ENCODE measurements at regions not wholly inside any gene's neighbourhood (a gene's known extent, or its start where the extent isn't known, plus 50 kb on each side); places are given as distances from the start of the nearest gene placed in this dataset.

DNA sequence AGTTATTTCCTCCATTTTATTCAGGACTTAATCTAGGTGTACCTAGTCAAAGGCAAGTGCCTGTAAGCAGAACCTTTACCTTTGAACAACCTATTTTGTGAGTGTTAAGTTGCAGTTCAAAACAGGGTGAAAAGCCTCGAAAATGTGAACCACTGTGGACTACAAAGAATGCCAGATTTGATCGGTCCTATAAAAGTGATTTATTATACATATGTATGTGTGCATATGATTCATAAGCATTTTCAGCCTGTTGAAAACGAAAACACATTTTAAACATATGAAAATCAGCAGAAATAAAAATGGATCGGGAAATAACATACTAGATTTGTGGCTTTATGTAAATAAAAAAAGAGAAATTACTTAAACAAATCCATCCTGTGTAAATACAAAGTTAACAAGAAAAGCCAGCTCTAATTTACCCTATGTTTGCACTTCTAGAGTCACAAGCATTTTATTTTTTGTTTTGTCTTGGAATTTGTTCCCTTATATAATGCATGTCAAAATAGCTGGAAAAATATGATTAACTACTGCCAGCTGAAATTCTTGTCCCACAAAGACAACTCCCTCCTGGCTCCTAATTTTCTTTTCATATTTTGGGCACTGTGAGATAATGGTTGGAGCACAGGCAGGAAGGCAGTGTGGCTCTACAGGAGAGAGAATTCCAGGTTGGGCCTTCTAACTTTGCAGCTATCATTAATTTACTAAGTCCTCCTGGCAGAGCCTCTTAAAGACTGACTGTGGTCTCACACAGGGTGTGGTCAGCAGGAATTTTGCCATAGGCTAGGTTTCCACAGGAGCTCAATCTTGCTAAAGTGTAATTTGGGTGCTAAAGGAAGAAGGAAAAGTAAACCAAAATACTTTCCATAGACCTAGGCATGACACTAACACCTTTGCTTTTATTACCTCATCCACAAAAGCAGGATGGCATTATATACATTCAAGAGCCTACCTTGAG is 70.2 kb upstream of the CDC42BPA start:
- FAIRE-seq = no peak
- DNase-seq (ENCODE audit: insufficient read length, low spot score) = no peak

DNA sequence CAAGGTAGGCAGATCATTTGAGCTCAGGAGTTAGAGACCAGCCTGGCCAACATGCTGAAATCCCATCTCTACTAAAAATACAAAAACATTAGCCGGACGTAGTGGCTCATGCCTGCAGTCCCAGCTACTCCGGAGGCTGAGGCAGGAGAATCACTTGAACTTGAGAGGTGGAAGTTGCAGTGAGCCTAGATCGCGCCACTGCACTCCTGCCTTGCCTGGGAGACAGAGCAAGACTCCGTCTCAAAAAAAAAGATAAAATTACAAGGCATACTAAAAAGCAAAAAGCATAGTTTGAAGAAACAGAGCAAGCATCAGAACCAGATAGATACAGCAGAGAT is 61.2 kb upstream of the CDC42BPA start:
- DNase-seq (ENCODE audit: insufficient read length, low spot score) (no peak), FAIRE-seq (no peak)
- TF ChIP-seq, protein P1, sequence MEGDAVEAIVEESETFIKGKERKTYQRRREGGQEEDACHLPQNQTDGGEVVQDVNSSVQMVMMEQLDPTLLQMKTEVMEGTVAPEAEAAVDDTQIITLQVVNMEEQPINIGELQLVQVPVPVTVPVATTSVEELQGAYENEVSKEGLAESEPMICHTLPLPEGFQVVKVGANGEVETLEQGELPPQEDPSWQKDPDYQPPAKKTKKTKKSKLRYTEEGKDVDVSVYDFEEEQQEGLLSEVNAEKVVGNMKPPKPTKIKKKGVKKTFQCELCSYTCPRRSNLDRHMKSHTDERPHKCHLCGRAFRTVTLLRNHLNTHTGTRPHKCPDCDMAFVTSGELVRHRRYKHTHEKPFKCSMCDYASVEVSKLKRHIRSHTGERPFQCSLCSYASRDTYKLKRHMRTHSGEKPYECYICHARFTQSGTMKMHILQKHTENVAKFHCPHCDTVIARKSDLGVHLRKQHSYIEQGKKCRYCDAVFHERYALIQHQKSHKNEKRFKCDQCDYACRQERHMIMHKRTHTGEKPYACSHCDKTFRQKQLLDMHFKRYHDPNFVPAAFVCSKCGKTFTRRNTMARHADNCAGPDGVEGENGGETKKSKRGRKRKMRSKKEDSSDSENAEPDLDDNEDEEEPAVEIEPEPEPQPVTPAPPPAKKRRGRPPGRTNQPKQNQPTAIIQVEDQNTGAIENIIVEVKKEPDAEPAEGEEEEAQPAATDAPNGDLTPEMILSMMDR (IDR thresholded peaks at IDR 0.05; ENCODE audit: insufficient read depth, missing control alignments) = no peak

More for the DNA sequence above, 70.2 kb upstream of the CDC42BPA start:
- TF ChIP-seq, protein P1 (IDR thresholded peaks at IDR 0.05; ENCODE audit: insufficient read depth, missing control alignments) = no peak

DNA sequence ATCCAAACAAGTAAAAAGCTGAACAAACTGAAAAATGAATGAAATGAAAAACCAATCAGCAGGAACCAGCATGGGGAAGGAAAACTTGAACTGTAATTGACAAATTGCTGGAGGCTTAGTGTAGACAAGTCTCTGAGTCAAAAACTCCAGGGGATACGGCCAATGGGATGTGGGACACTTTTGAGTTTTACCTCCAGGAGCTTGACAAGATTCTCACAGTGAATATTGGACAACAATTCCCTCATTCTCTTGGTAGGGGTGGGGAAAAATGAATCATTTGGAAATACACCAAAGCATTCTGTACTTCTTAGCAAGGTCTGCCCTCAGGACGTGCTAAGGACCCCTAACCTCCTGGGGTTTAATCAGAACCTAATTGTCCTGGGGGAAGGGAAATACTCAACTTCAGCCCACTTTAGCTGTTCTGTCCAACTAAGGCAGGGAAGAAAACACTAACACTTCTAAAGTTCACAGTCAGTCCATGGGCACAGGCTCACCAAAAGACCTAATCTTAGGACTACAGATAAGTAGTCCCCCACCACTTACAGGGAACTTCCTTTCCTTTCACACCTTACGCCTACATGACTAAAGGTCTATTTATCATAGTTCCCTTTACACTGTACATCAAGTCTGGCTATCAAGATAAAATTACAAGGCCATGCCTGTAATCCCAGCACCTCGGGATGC is 60.7 kb upstream of the CDC42BPA start:
- DNase-seq (ENCODE audit: insufficient read length, low spot score) (no peak), FAIRE-seq (no peak)
- TF ChIP-seq, protein P1 (IDR thresholded peaks at IDR 0.05; ENCODE audit: insufficient read depth, missing control alignments) = no peak

DNA sequence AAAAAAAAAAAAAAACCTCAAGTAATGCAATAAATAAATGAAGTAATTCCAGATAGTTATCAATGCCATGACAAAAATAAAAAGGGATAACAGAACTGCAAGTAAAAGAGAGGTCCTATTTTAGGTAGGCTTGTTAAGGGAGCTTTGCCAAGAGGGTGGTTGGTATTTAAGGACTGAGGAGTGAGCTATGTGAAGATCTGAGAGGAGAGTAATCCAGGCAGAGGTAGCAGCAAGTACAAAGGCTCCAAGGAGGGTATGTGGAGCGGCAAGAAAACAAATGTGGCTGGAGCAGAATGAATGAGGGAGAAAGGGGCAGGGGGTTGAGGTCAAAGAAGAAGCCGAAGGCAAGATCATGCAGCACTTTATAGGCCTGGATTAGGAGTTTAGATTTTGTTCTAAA is 59.9 kb upstream of the CDC42BPA start:
- TF ChIP-seq, protein P1 (IDR thresholded peaks at IDR 0.05; ENCODE audit: insufficient read depth, missing control alignments) = no peak
- DNase-seq (ENCODE audit: insufficient read length, low spot score) (no peak), FAIRE-seq (no peak)

DNA sequence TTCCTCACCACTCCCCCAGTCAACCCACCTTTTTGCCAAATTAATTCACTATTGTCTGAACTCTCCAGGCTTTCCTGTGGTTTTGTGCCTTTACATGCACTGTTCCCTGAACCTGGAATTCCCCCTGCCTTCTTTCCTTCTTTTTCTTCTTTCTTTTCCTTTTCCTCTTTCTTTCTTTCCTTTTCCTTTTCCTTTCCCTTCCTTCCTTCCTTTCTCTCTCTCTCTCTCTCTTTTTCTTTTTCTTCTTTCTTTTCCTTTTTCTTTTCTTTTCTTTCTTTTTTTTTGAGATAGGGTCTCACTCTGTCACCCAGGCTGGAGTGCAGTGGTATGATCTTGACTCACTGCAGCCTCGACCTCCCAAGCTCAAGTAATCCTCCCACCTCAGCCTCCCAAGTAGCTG is 56.6 kb upstream of the CDC42BPA start:
- FAIRE-seq (no peak), DNase-seq (ENCODE audit: insufficient read length, low spot score) (no peak)
- TF ChIP-seq, protein P1 (IDR thresholded peaks at IDR 0.05; ENCODE audit: insufficient read depth, missing control alignments) = no peak

DNA sequence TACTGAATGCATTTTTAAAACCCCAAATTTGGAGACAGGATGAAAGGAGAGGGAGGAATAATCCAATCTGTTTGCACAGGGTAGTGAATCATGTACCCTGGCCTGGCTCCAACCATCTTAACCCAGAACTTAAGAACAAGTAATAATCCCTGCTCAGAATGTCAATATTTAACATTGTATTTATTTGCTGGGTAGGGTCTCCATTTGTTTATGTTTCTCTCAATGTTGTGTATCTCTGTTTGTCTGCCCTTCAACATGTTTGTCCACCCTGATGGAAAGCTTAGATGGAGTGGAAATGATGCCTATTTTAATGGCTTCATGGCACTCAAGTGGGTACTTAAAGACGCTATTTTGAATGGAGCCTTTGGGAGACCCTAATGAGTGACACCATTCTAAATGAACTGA is 54.4 kb upstream of the CDC42BPA start:
- TF ChIP-seq, protein P1 (IDR thresholded peaks at IDR 0.05; ENCODE audit: insufficient read depth, missing control alignments) = no peak
- no peak for FAIRE-seq
- DNase-seq (ENCODE audit: insufficient read length, low spot score) = no peak

All from D721Med (cell line).